H9 (cell line): ENCODE measurements at regions not wholly inside any gene's neighbourhood (a gene's known extent, or its start where the extent isn't known, plus 50 kb on each side); places are given as distances from the start of the nearest gene placed in this dataset.

Source experiments
- DNase-seq: peaks from one replicate; pipeline ENCODE4 v3.0.0-alpha.2; 2017
- H2AFZ ChIP-seq: one replicate; pipeline ENCODE4 v1.6.1; 2013; ENCODE audit warnings: mild to moderate bottlenecking, low read length, control low read depth, moderate library complexity
- H2AK5ac ChIP-seq: 2 replicates; pipeline ENCODE4 v1.6.1; 2013; ENCODE audit warnings: low read length, control low read depth, mixed read lengths; ENCODE audit not compliant: insufficient read length
- H2BK120ac ChIP-seq: one replicate; pipeline ENCODE4 v1.6.1; 2013; ENCODE audit warnings: low read depth, mild to moderate bottlenecking, low read length, control low read depth, inconsistent platforms; ENCODE audit not compliant: poor library complexity, severe bottlenecking
- H2BK12ac ChIP-seq: 2 replicates; pipeline ENCODE4 v1.6.1; 2013; ENCODE audit warnings: low read length, control low read depth, mixed read lengths, low read depth; ENCODE audit not compliant: insufficient read length
- H2BK15ac ChIP-seq: 2 replicates; pipeline ENCODE4 v1.6.1; 2013; ENCODE audit warnings: low read depth, low read length, control low read depth
- H2BK20ac ChIP-seq: one replicate; pipeline ENCODE4 v1.6.1; 2013; ENCODE audit warnings: low read depth, mild to moderate bottlenecking, low read length, control low read depth, inconsistent platforms; ENCODE audit not compliant: poor library complexity, severe bottlenecking
- H2BK5ac ChIP-seq: 2 replicates; pipeline ENCODE4 v1.6.1; 2013; ENCODE audit warnings: low read length, control low read depth, mixed read lengths; ENCODE audit not compliant: insufficient read length
- H3K14ac ChIP-seq: 2 replicates; pipeline ENCODE4 v1.6.1; 2013; ENCODE audit warnings: low read length, control low read depth; ENCODE audit not compliant: insufficient read depth
- H3K18ac ChIP-seq: 2 replicates; pipeline ENCODE4 v1.6.1; 2013; ENCODE audit warnings: low read depth, mild to moderate bottlenecking, mixed read lengths, low read length, control low read depth; ENCODE audit not compliant: insufficient read length
- H3K23ac ChIP-seq: 2 replicates; pipeline ENCODE4 v1.6.1; 2013; ENCODE audit warnings: low read length, control low read depth, mixed read lengths, low read depth; ENCODE audit not compliant: insufficient read length
- H3K23me2 ChIP-seq: 2 replicates; pipeline ENCODE4 v1.6.1; 2013; ENCODE audit warnings: low read depth, mild to moderate bottlenecking, mixed read lengths, low read length, control low read depth; ENCODE audit not compliant: insufficient read length, poor library complexity, severe bottlenecking
- H3K27ac ChIP-seq: 2 replicates; pipeline ENCODE4 v1.5.1; 2013; ENCODE audit warnings: low read length, control low read depth, mixed read lengths, low read depth; ENCODE audit not compliant: insufficient read length
- H3K27me3 ChIP-seq: 2 replicates; pipeline ENCODE4 v1.6.1; 2013; ENCODE audit warnings: low read length, control low read depth, inconsistent platforms; ENCODE audit not compliant: insufficient read depth
- H3K4ac ChIP-seq: 2 replicates; pipeline ENCODE4 v1.6.1; 2013; ENCODE audit warnings: low read depth, mild to moderate bottlenecking, control low read depth, inconsistent platforms, low read length, moderate library complexity
- H3K4me1 ChIP-seq: 2 replicates; pipeline ENCODE4 v1.6.1; 2013; ENCODE audit warnings: low read length, control low read depth, inconsistent platforms; ENCODE audit not compliant: insufficient read depth
- H3K4me2 ChIP-seq: 2 replicates; pipeline ENCODE4 v1.6.1; 2013; ENCODE audit warnings: low read length, control low read depth, mixed read lengths; ENCODE audit not compliant: insufficient read length, insufficient read depth
- H3K56ac ChIP-seq: 2 replicates; pipeline ENCODE4 v1.6.1; 2013; ENCODE audit warnings: low read depth, mild to moderate bottlenecking, mixed read lengths, low read length, control low read depth; ENCODE audit not compliant: insufficient read length
- H3K79me1 ChIP-seq: 2 replicates; pipeline ENCODE4 v1.6.1; 2013; ENCODE audit warnings: low read depth, mild to moderate bottlenecking, moderate library complexity, low read length, control low read depth, inconsistent platforms; ENCODE audit not compliant: insufficient read depth, poor library complexity, severe bottlenecking
- H3K79me2 ChIP-seq: 2 replicates; pipeline ENCODE4 v1.6.1; 2013; ENCODE audit warnings: low read length, control low read depth, inconsistent platforms; ENCODE audit not compliant: insufficient read depth
- H3K9ac ChIP-seq: 2 replicates; pipeline ENCODE4 v1.6.1; 2013; ENCODE audit warnings: low read length, control low read depth, mixed read lengths; ENCODE audit not compliant: insufficient read length; ENCODE audit errors: extremely low read depth
- H3K9me3 ChIP-seq: one replicate; pipeline ENCODE4 v1.6.1; 2013; ENCODE audit warnings: low read depth, low read length, inconsistent platforms; ENCODE audit not compliant: control insufficient read depth
- H3T11ph ChIP-seq: one replicate; pipeline ENCODE4 v1.6.1; 2013; ENCODE audit warnings: mild to moderate bottlenecking, low read length, control low read depth, inconsistent platforms
- H4K20me1 ChIP-seq: one replicate; pipeline ENCODE4 v1.6.1; 2013; ENCODE audit not compliant: control insufficient read depth, insufficient read length, insufficient read depth
- H4K5ac ChIP-seq: 2 replicates; pipeline ENCODE4 v1.6.1; 2013; ENCODE audit warnings: low read depth, mild to moderate bottlenecking, mixed read lengths, low read length, control low read depth; ENCODE audit not compliant: insufficient read length
- H4K8ac ChIP-seq: replicated peaks from 2 replicates; pipeline ENCODE4 v1.6.1; 2013; ENCODE audit warnings: low read length, control low read depth, mixed read lengths, low read depth; ENCODE audit not compliant: insufficient read length
- H4K91ac ChIP-seq: 2 replicates; pipeline ENCODE4 v1.6.1; 2013; ENCODE audit warnings: low read depth, mild to moderate bottlenecking, moderate library complexity, mixed read lengths, low read length, control low read depth; ENCODE audit not compliant: insufficient read length
- H3K27ac Mint-ChIP-seq, 3 experiments: 2 replicates in 2 of 3; 3 replicates in 1 of 3; pipeline ENCODE4 v1.8.0; 2020 to 2021; ENCODE audit warnings: mixed read lengths in 3 of 3, mild to moderate bottlenecking in 1 of 3, moderate library complexity in 1 of 3
- H3K27me3 Mint-ChIP-seq: 2 replicates; pipeline ENCODE4 v1.8.0; 2021; ENCODE audit warnings: low read depth, mild to moderate bottlenecking, moderate library complexity, mixed read lengths
- H3K36me3 Mint-ChIP-seq, 3 experiments: 2 replicates in 2 of 3; 3 replicates in 1 of 3; pipeline ENCODE4 v1.8.0; 2020 to 2021; ENCODE audit warnings: low read depth in 3 of 3, mixed read lengths in 3 of 3; ENCODE audit not compliant: insufficient read depth in 1 of 3
- H3K4me1 Mint-ChIP-seq, 2 experiments: 2 replicates each; pipeline ENCODE4 v1.8.0; 2020; ENCODE audit warnings: mixed read lengths in 2 of 2
- H3K4me3 Mint-ChIP-seq, 2 experiments: 2 replicates in 1 of 2; 3 replicates in 1 of 2; pipeline ENCODE4 v1.8.0; 2020 to 2021; ENCODE audit warnings: mild to moderate bottlenecking in 2 of 2, mixed read lengths in 2 of 2, moderate library complexity in 1 of 2
- H3K9me3 Mint-ChIP-seq, 2 experiments: 2 replicates in 1 of 2; 3 replicates in 1 of 2; pipeline ENCODE4 v1.8.0; 2020; ENCODE audit warnings: mild to moderate bottlenecking in 2 of 2, mixed read lengths in 2 of 2, moderate library complexity in 1 of 2
- CTCF ChIP-seq: fragments of 200-600 bp; sonication (generic); conservative IDR thresholded peaks from 3 replicates; pipeline ENCODE4 v1.8.0; 2021; ENCODE audit warnings: antibody characterized with exemption, mild to moderate bottlenecking
- WGBS: extraction: QIAGEN DNeasy Blood & Tissue Kit; methylation state at CpG from one replicate; pipeline ENCODE4 v1.1.7; 2013; ENCODE audit warnings: missing lambda C conversion rate, low lambda C conversion rate, mixed read lengths; ENCODE audit not compliant: insufficient read length; ENCODE audit errors: extremely low coverage; 5-methylcytosine and 5-hydroxymethylcytosine counted together

GRCh38 chr6:165922309-165922794, 245.3 kb downstream of the TBXT start:
- no peak overlapping the region for H3K14ac ChIP-seq
- Mint-ChIP-seq H3K4me1 (peaks cover 6 to 8% of the 10 kb centered on the region in 2 experiments), H3K27me3 (no peaks in the 10 kb centered on the region; the same call in 1 of the 2 replicates), H3K9me3 (no peaks in the 10 kb centered on the region), H3K4me3 (no peak overlapping the region), H3K27ac (no peak overlapping the region), H3K36me3 (no peaks in the 10 kb centered on the region)
- H2BK20ac ChIP-seq, result no peak overlapping the region
- H2BK5ac ChIP-seq, result no peak overlapping the region
- no peaks in the 10 kb centered on the region for H3K23me2 ChIP-seq
- H2BK120ac ChIP-seq, result no peak overlapping the region
- H3K27ac ChIP-seq, result no peak overlapping the region
- no peak overlapping the region for H2AK5ac ChIP-seq
- DNase-seq, result no peak
- no peaks in the 10 kb centered on the region for H3K9me3 ChIP-seq
- no peak overlapping the region for H3K56ac ChIP-seq
- H3K4me2 ChIP-seq, result no peak overlapping the region
- no peak overlapping the region for H4K5ac ChIP-seq
- no peaks in the 10 kb centered on the region for H3K4me1 ChIP-seq
- no peak overlapping the region for H4K8ac ChIP-seq
- no peak overlapping the region for H3K9ac ChIP-seq
- no peak overlapping the region for H3K18ac ChIP-seq
- WGBS, result no CpG with 5 or more reads among the region's 6 CpGs
- no peak overlapping the region for H4K91ac ChIP-seq
- no peaks in the 10 kb centered on the region for H3K79me2 ChIP-seq
- no peaks in the 10 kb centered on the region for H4K20me1 ChIP-seq
- H3T11ph ChIP-seq, result no peak overlapping the region
- H3K79me1 ChIP-seq, result no peaks in the 10 kb centered on the region
- H3K27me3 ChIP-seq, result no peaks in the 10 kb centered on the region
- no peak overlapping the region for H2AFZ ChIP-seq
- no peak overlapping the region for H3K4ac ChIP-seq
- H2BK15ac ChIP-seq, result no peak overlapping the region
- H3K23ac ChIP-seq, result no peak overlapping the region
- no peak for TF ChIP-seq CTCF
- H2BK12ac ChIP-seq, result no peak overlapping the region
